ENCODE measurements at regions not wholly inside any gene's neighbourhood (a gene's known extent, or its start where the extent isn't known, plus 50 kb on each side); places are given as distances from the start of the nearest gene placed in this dataset.
"Not testable (repeated sequence)": the region's sequence is repeated elsewhere in the genome, so short reads cannot be mapped to it uniquely, and the experiment has no call there.

- no peak for DNase-seq
These were observed 133.1 kb upstream of the NFIA start for GRCh38 chr1:60949154-60949825.

- DNase-seq = no peak
These were observed 133.9 kb upstream of the NFIA start for GRCh38 chr1:60948486-60948885.

- no peak for DNase-seq
These were observed 135.0 kb upstream of the NFIA start for GRCh38 chr1:60947367-60947766.

GRCh38 chr1:60942896-60943638, 139.3 kb upstream of the NFIA start:
- DNase-seq = no peak

- DNase-seq = no peak
These were observed 140.1 kb upstream of the NFIA start for GRCh38 chr1:60942291-60942690.

- not testable (repeated sequence) for DNase-seq
These were observed 141.7 kb upstream of the NFIA start for GRCh38 chr1:60940685-60941084.

- DNase-seq = no peak
These were observed 144.6 kb upstream of the NFIA start for GRCh38 chr1:60937720-60938119.

GRCh38 chr1:60936591-60937342, 145.6 kb upstream of the NFIA start:
- no peak for DNase-seq

- DNase-seq = no peak
These were observed 146.2 kb upstream of the NFIA start for GRCh38 chr1:60936163-60936562.

- DNase-seq = no peak
These were observed 146.7 kb upstream of the NFIA start for GRCh38 chr1:60935599-60936110.

GRCh38 chr1:60930130-60930529, 152.2 kb upstream of the NFIA start:
- DNase-seq = no peak

- no peak for DNase-seq
These were observed 157.2 kb upstream of the NFIA start for GRCh38 chr1:60924964-60925798.

- no peak for DNase-seq
These were observed 158.2 kb upstream of the NFIA start for GRCh38 chr1:60924165-60924564.

GRCh38 chr1:60923389-60924087, 158.8 kb upstream of the NFIA start:
- no peak for DNase-seq

GRCh38 chr1:60922304-60922703, 160.1 kb upstream of the NFIA start:
- no peak for DNase-seq

GRCh38 chr1:60921175-60921574, 161.2 kb upstream of the NFIA start:
- no peak for DNase-seq

GRCh38 chr1:60920561-60920960, 161.8 kb upstream of the NFIA start:
- DNase-seq = no peak

- DNase-seq = no peak
These were observed 163.5 kb upstream of the NFIA start for GRCh38 chr1:60918867-60919266.

GRCh38 chr1:60916906-60917305, 165.5 kb upstream of the NFIA start:
- DNase-seq = no peak

- no peak for DNase-seq
These were observed 166.2 kb upstream of the NFIA start for GRCh38 chr1:60916199-60916598.

GRCh38 chr1:60915441-60915840, 166.9 kb upstream of the NFIA start:
- no peak for DNase-seq

- DNase-seq = no peak
These were observed 167.4 kb upstream of the NFIA start for GRCh38 chr1:60914982-60915381.

Measured in effector CD8-positive, alpha-beta T cell (primary cell).